ENCODE measurements at regions not wholly inside any gene's neighbourhood (a gene's known extent, or its start where the extent isn't known, plus 50 kb on each side); places are given as distances from the start of the nearest gene placed in this dataset.

DNA sequence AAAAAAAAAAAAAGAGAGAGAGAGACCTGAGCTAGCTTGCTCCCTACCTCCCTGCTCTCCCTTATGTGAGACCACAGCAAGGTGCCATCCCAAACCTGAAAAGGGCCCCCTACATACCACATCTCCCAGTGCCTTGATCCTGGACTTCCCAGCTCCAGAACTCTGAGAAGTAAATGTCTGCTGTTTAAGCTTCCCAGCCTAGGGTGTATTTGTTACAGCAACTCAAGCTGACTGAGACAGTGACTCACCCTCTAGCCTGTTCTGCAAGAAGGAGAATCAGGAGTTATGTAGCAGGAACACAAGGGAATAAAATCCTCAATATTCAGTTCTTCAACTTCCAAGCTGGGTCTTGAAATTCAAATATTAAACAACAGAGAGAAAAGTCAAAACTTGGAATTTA is 52.1 kb upstream of the TMEM72 start:
- TF ChIP-seq OSR1 (CRISPR knock-in tag; IDR thresholded peaks at IDR 0.05), result no peak
- TF ChIP-seq, protein P1, sequence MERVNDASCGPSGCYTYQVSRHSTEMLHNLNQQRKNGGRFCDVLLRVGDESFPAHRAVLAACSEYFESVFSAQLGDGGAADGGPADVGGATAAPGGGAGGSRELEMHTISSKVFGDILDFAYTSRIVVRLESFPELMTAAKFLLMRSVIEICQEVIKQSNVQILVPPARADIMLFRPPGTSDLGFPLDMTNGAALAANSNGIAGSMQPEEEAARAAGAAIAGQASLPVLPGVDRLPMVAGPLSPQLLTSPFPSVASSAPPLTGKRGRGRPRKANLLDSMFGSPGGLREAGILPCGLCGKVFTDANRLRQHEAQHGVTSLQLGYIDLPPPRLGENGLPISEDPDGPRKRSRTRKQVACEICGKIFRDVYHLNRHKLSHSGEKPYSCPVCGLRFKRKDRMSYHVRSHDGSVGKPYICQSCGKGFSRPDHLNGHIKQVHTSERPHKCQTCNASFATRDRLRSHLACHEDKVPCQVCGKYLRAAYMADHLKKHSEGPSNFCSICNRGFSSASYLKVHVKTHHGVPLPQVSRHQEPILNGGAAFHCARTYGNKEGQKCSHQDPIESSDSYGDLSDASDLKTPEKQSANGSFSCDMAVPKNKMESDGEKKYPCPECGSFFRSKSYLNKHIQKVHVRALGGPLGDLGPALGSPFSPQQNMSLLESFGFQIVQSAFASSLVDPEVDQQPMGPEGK (CRISPR knock-in tag; IDR thresholded peaks at IDR 0.05; ENCODE audit: borderline replicate concordance), result no peak

Measured in SK-N-SH treated with all-trans-retinoic acid at 6 μM for 48 hours (cell line).